ENCODE measurements at regions not wholly inside any gene's neighbourhood (a gene's known extent, or its start where the extent isn't known, plus 50 kb on each side); places are given as distances from the start of the nearest gene placed in this dataset.

GRCh38 chr5:88393716-88394535 is 125.3 kb upstream of the TMEM161B start:
- TF ChIP-seq CTCF (IDR thresholded peaks at IDR 0.05): no peak
- TF ChIP-seq POLR2AphosphoS5 (IDR thresholded peaks at IDR 0.05): no peak
- TF ChIP-seq POLR2A (IDR thresholded peaks at IDR 0.05): no peak

All from breast epithelium (tissue), 3 donors.